LNCAP (cell line): ENCODE measurements at regions not wholly inside any gene's neighbourhood (a gene's known extent, or its start where the extent isn't known, plus 50 kb on each side); places are given as distances from the start of the nearest gene placed in this dataset.

ENCODE experiments used
- CTCF ChIP-seq: fragments of 450-650 bp; IDR thresholded peaks from 2 replicates; pipeline ENCODE4 v1.5.1; 2017; ENCODE audit warnings: mild to moderate bottlenecking

GRCh38 chr6:139473231-139473701 lies 98.8 kb upstream of the CITED2 start:
- TF ChIP-seq CTCF = no peak

GRCh38 chr6:139472351-139473015 lies 98.0 kb upstream of the CITED2 start:
- TF ChIP-seq CTCF = no peak

GRCh38 chr6:139470997-139471396 lies 96.5 kb upstream of the CITED2 start:
- TF ChIP-seq CTCF = no peak

- no peak for TF ChIP-seq CTCF
These were observed 93.9 kb upstream of the CITED2 start for GRCh38 chr6:139468178-139468819.

GRCh38 chr6:139457476-139457875 lies 83.0 kb upstream of the CITED2 start:
- TF ChIP-seq CTCF = no peak

- TF ChIP-seq CTCF = no peak
These were observed 77.9 kb upstream of the CITED2 start for GRCh38 chr6:139452148-139452876.

GRCh38 chr6:139449611-139450000 lies 75.2 kb upstream of the CITED2 start:
- TF ChIP-seq CTCF = no peak
